HEK293T (cell line): ENCODE measurements at regions not wholly inside any gene's neighbourhood (a gene's known extent, or its start where the extent isn't known, plus 50 kb on each side); places are given as distances from the start of the nearest gene placed in this dataset.

Source experiments
- CTBP1 ChIP-seq: fragments of 450-650 bp; IDR thresholded peaks from 2 replicates; pipeline ENCODE4 v1.6.1; 2016; ENCODE audit warnings: borderline replicate concordance
- FOXM1 ChIP-seq: fragments of 450-650 bp; IDR thresholded peaks from 2 replicates; pipeline ENCODE4 v1.6.1; 2017; ENCODE audit warnings: mild to moderate bottlenecking, borderline replicate concordance
- SUZ12 ChIP-seq: fragments of 450-650 bp; IDR thresholded peaks from 2 replicates; pipeline ENCODE4 v1.6.1; 2016; ENCODE audit warnings: mild to moderate bottlenecking
- TARDBP ChIP-seq: fragments of 450-650 bp; IDR thresholded peaks from 2 replicates; pipeline ENCODE4 v1.6.1; 2016
- TF ChIP-seq, protein P1 (sequence below): fragments of 450-650 bp; IDR thresholded peaks from 2 replicates; pipeline ENCODE4 v1.6.1; 2016

DNA sequence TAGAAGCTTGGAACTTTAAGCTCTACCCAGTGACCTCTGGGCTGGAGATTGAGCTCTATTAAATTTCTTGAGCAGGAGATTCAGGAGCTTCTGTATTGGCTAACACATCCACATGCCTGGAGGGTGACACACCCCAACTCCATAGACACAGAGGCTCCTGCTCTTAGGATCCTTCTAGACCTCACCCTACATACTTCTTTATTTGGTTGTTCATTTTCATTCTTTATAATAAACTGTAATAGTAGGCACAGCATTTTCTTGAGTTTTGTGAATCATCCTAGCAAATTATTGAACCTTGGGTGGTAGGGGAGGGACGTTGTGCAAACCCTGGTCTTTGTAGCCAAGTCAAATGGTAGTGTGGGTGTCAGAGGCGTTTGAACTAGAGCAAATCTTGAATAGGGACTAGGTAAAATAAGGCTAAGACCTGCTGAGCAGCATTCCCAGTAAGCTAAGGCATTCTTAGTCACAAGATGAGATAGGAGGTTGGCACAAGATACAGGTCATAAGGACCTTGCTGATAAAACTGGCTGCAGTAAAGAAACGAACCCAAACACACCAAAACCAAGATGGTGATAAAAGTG is 323.8 kb upstream of the GALNT5 start:
- TF ChIP-seq CTBP1 (no peak), FOXM1 (no peak), TARDBP (no peak), SUZ12 (no peak)
- TF ChIP-seq, protein P1, sequence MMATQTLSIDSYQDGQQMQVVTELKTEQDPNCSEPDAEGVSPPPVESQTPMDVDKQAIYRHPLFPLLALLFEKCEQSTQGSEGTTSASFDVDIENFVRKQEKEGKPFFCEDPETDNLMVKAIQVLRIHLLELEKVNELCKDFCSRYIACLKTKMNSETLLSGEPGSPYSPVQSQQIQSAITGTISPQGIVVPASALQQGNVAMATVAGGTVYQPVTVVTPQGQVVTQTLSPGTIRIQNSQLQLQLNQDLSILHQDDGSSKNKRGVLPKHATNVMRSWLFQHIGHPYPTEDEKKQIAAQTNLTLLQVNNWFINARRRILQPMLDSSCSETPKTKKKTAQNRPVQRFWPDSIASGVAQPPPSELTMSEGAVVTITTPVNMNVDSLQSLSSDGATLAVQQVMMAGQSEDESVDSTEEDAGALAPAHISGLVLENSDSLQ: no peak
